GM23338 (cell line): ENCODE measurements at regions not wholly inside any gene's neighbourhood (a gene's known extent, or its start where the extent isn't known, plus 50 kb on each side); places are given as distances from the start of the nearest gene placed in this dataset.

ENCODE experiments used
- ATAC-seq: fragments of 200-7000 bp; cut with Tn5 transposase; 3 replicates; pipeline ENCODE4 v1.9.1; 2020
- DNase-seq: peaks from one replicate; pipeline ENCODE4 v3.0.0-alpha.2; 2015; ENCODE audit warnings: low spot score
- H2AFZ ChIP-seq: fragments of 200-600 bp; sonication (generic); 2 replicates; pipeline ENCODE4 v1.8.0; 2016; ENCODE audit warnings: antibody characterized with exemption, mild to moderate bottlenecking, moderate library complexity
- H3F3A ChIP-seq: fragments of 200-600 bp; sonication (generic); replicated peaks from 2 replicates; pipeline ENCODE4 v1.8.0; 2017; ENCODE audit warnings: antibody characterized with exemption, mixed run types, low read depth
- H3K27ac ChIP-seq: fragments of 200-600 bp; sonication (generic); 2 replicates; pipeline ENCODE4 v1.6.1; 2016; ENCODE audit warnings: low read depth
- H3K27me3 ChIP-seq: fragments of 200-600 bp; sonication (generic); 2 replicates; pipeline ENCODE4 v1.8.0; 2016; ENCODE audit warnings: mild to moderate bottlenecking, mixed run types, moderate library complexity; ENCODE audit not compliant: insufficient read depth
- H3K36me3 ChIP-seq: fragments of 200-600 bp; sonication (generic); 2 replicates; pipeline ENCODE4 v1.8.0; 2016; ENCODE audit warnings: mild to moderate bottlenecking; ENCODE audit not compliant: insufficient read depth
- H3K4me1 ChIP-seq: fragments of 200-600 bp; sonication (generic); 2 replicates; pipeline ENCODE4 v1.8.0; 2016; ENCODE audit warnings: mild to moderate bottlenecking, moderate library complexity; ENCODE audit not compliant: insufficient read depth
- H3K4me2 ChIP-seq: fragments of 200-600 bp; sonication (generic); 2 replicates; pipeline ENCODE4 v1.7.1; 2017; ENCODE audit warnings: mixed run types
- H3K4me3 ChIP-seq: fragments of 200-600 bp; sonication (generic); 2 replicates; pipeline ENCODE4 v1.6.1; 2016; ENCODE audit warnings: mixed run types
- H3K79me2 ChIP-seq: fragments of 200-600 bp; sonication (generic); replicated peaks from 2 replicates; pipeline ENCODE4 v1.8.0; 2017; ENCODE audit warnings: mild to moderate bottlenecking; ENCODE audit not compliant: insufficient read depth
- H3K9me2 ChIP-seq: fragments of 200-600 bp; sonication (generic); 2 replicates; pipeline ENCODE4 v1.8.0; 2017; ENCODE audit not compliant: insufficient read depth
- H4K20me1 ChIP-seq: fragments of 200-600 bp; sonication (generic); replicated peaks from 2 replicates; pipeline ENCODE4 v1.8.0; 2017; ENCODE audit warnings: mild to moderate bottlenecking; ENCODE audit not compliant: insufficient read depth
- H3K27ac Mint-ChIP-seq: 2 replicates; pipeline ENCODE4 v1.8.0; 2020; ENCODE audit warnings: inconsistent platforms, mild to moderate bottlenecking, moderate library complexity, mixed read lengths
- H3K27me3 Mint-ChIP-seq: 3 replicates; pipeline ENCODE4 v1.8.0; 2022; ENCODE audit warnings: low read depth, mild to moderate bottlenecking, moderate library complexity, mixed read lengths, inconsistent platforms; ENCODE audit not compliant: insufficient read depth, poor library complexity
- H3K36me3 Mint-ChIP-seq: 3 replicates; pipeline ENCODE4 v1.8.0; 2021; ENCODE audit warnings: low read depth, mild to moderate bottlenecking, inconsistent platforms, moderate library complexity, mixed read lengths
- H3K4me1 Mint-ChIP-seq: 3 replicates; pipeline ENCODE4 v1.8.0; 2020; ENCODE audit warnings: mild to moderate bottlenecking, inconsistent platforms, mixed read lengths
- H3K4me3 Mint-ChIP-seq: 3 replicates; pipeline ENCODE4 v1.8.0; 2021; ENCODE audit warnings: moderate library complexity, mild to moderate bottlenecking, inconsistent platforms, mixed read lengths
- H3K9me3 Mint-ChIP-seq: 3 replicates; pipeline ENCODE4 v1.8.0; 2020; ENCODE audit warnings: moderate library complexity, mild to moderate bottlenecking, inconsistent platforms, mixed read lengths
- CREB1 ChIP-seq: fragments of 250-450 bp; sonication (Bioruptor Pico); IDR thresholded peaks from 2 replicates; pipeline ENCODE4 v1.5.0; 2020; ENCODE audit warnings: low read depth, mild to moderate bottlenecking, moderate library complexity
- EZH2 ChIP-seq: fragments of 200-600 bp; sonication (generic); IDR thresholded peaks from one replicate; pipeline ENCODE4 v1.8.0; 2017; ENCODE audit warnings: antibody characterized with exemption, mild to moderate bottlenecking, low read depth; ENCODE audit not compliant: unreplicated experiment
- EZH2phosphoT487 ChIP-seq: fragments of 200-600 bp; sonication (generic); IDR thresholded peaks from one replicate; pipeline ENCODE4 v1.8.1; 2018; ENCODE audit warnings: antibody characterized with exemption; ENCODE audit not compliant: unreplicated experiment
- JUNB ChIP-seq: IDR thresholded peaks from one replicate; pipeline ENCODE4 v1.6.1; 2016; ENCODE audit warnings: antibody characterized with exemption; ENCODE audit not compliant: unreplicated experiment
- NANOG ChIP-seq: IDR thresholded peaks from 2 replicates; pipeline ENCODE4 v1.6.1; 2016; ENCODE audit warnings: antibody characterized with exemption, borderline replicate concordance
- POLR2AphosphoS5 ChIP-seq: IDR thresholded peaks from 2 replicates; pipeline ENCODE4 v1.6.1; 2016; ENCODE audit warnings: antibody characterized with exemption, low read depth
- STAT1 ChIP-seq: IDR thresholded peaks from one replicate; pipeline ENCODE4 v1.6.1; 2016; ENCODE audit warnings: antibody characterized with exemption; ENCODE audit not compliant: unreplicated experiment
- ZNF114 ChIP-seq: fragments of 250-450 bp; sonication (Bioruptor Pico); IDR thresholded peaks from 2 replicates; pipeline ENCODE4 v1.5.0; 2020; ENCODE audit warnings: mild to moderate bottlenecking, moderate library complexity
- ZNF331 ChIP-seq: fragments of 250-450 bp; sonication (Bioruptor Pico); IDR thresholded peaks from 2 replicates; pipeline ENCODE4 v1.5.0; 2020; ENCODE audit warnings: low read depth, mild to moderate bottlenecking, moderate library complexity
- TF ChIP-seq, protein P1 (sequence below): IDR thresholded peaks from 2 replicates; pipeline ENCODE4 v1.6.1; 2016; ENCODE audit warnings: antibody characterized with exemption
- TF ChIP-seq, protein P2 (sequence below): IDR thresholded peaks from one replicate; pipeline ENCODE4 v1.6.1; 2018; ENCODE audit warnings: antibody characterized with exemption; ENCODE audit not compliant: unreplicated experiment

DNA sequence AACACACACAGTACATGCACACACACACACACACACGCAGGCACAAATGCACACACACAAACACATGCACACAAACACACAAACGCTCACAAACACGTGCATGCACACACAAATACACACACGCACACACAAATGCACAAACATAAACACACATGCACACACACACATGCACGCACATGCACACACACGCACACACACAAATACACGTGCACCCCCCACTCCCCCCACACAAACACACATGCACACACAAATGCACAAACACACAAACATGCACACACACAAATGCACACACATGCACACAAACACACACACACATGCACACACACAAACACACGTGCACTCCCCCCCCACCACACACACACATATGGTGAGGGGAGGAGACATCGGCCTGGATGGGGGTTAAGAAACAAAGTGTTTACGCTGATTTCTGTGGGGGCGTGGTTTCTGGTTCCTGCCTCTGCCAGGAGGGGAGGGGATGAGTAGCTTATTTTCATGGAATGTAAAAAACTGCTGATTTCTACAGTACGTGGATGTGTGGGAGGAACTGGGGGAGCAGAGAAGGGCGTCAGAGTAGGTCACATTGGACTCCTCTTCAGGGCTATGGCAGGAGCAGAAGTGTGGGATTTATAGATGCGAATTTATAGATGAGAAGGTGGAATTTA, 607.2 kb downstream of the QKI start:
- H3K9me3 Mint-ChIP-seq, result no peaks in the 10 kb centered on the region; the same call in 1 of the 3 replicates
- no peaks in the 10 kb centered on the region; the same call in 2 of the 3 replicates for H3K4me1 Mint-ChIP-seq
- Histone ChIP-seq H3K79me2 (no peaks in the 10 kb centered on the region), H3F3A (no peaks in the 10 kb centered on the region), H2AFZ (no peak overlapping the region), H3K27me3 (no peaks in the 10 kb centered on the region), H3K36me3 (no peaks in the 10 kb centered on the region), H3K4me2 (no peak overlapping the region), H3K27ac (no peak overlapping the region), H3K9me2 (0 out of 2 replicates have a peak, but pooled peaks cover 5% of the 10 kb centered on the region), H4K20me1 (no peaks in the 10 kb centered on the region), H3K4me1 (no peaks in the 10 kb centered on the region), H3K4me3 (no peak overlapping the region)
- no peak for ATAC-seq
- H3K27ac Mint-ChIP-seq, result no peak overlapping the region
- DNase-seq, result peak; percentile 7
- peaks cover 16% of the 10 kb centered on the region for H3K27me3 Mint-ChIP-seq
- H3K36me3 Mint-ChIP-seq, result no peaks in the 10 kb centered on the region
- TF ChIP-seq, protein P1, sequence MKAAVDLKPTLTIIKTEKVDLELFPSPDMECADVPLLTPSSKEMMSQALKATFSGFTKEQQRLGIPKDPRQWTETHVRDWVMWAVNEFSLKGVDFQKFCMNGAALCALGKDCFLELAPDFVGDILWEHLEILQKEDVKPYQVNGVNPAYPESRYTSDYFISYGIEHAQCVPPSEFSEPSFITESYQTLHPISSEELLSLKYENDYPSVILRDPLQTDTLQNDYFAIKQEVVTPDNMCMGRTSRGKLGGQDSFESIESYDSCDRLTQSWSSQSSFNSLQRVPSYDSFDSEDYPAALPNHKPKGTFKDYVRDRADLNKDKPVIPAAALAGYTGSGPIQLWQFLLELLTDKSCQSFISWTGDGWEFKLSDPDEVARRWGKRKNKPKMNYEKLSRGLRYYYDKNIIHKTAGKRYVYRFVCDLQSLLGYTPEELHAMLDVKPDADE, result no peak
- TF ChIP-seq POLR2AphosphoS5, result no peak
- no peak for TF ChIP-seq JUNB
- TF ChIP-seq ZNF114, result no peak
- TF ChIP-seq, protein P2, sequence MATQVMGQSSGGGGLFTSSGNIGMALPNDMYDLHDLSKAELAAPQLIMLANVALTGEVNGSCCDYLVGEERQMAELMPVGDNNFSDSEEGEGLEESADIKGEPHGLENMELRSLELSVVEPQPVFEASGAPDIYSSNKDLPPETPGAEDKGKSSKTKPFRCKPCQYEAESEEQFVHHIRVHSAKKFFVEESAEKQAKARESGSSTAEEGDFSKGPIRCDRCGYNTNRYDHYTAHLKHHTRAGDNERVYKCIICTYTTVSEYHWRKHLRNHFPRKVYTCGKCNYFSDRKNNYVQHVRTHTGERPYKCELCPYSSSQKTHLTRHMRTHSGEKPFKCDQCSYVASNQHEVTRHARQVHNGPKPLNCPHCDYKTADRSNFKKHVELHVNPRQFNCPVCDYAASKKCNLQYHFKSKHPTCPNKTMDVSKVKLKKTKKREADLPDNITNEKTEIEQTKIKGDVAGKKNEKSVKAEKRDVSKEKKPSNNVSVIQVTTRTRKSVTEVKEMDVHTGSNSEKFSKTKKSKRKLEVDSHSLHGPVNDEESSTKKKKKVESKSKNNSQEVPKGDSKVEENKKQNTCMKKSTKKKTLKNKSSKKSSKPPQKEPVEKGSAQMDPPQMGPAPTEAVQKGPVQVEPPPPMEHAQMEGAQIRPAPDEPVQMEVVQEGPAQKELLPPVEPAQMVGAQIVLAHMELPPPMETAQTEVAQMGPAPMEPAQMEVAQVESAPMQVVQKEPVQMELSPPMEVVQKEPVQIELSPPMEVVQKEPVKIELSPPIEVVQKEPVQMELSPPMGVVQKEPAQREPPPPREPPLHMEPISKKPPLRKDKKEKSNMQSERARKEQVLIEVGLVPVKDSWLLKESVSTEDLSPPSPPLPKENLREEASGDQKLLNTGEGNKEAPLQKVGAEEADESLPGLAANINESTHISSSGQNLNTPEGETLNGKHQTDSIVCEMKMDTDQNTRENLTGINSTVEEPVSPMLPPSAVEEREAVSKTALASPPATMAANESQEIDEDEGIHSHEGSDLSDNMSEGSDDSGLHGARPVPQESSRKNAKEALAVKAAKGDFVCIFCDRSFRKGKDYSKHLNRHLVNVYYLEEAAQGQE, result no peak
- TF ChIP-seq CREB1 (CRISPR knock-in tag), result no peak
- no peak for TF ChIP-seq STAT1
- TF ChIP-seq ZNF331 (CRISPR knock-in tag), result no peak
- TF ChIP-seq NANOG, result no peak
- no peak for TF ChIP-seq EZH2
- no peak overlapping the region for H3K4me3 Mint-ChIP-seq

DNA sequence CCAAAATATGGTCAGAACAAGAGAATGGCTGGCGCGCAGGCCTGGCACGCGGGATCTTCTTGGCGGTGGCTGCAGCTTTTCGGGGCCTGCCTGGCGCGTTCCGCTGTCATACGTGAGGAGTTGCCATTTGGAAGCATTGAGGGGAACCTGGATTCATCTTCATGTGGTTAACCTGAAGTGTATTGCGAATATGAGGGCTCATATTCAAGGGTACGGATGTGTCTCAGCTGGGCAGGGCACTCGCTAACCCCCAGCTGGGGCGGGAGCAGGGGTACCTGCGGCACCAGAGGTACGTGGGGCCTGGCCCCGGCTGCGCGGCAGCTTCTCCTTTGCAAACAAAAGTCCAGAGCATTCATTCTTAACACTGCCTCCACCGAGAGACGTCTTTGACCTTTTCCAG, 605.6 kb downstream of the QKI start:
- Histone ChIP-seq H2AFZ (0 out of 2 replicates have a peak overlapping the region, but pooled peaks have one; percentile 5), H3K36me3 (no peaks in the 10 kb centered on the region), H3K4me3 (no peak overlapping the region), H3K27ac (no peak overlapping the region), H3K27me3 (no peaks in the 10 kb centered on the region), H3F3A (no peaks in the 10 kb centered on the region), H4K20me1 (no peaks in the 10 kb centered on the region), H3K9me2 (0 out of 2 replicates have a peak, but pooled peaks cover 5% of the 10 kb centered on the region), H3K4me1 (no peaks in the 10 kb centered on the region), H3K79me2 (no peaks in the 10 kb centered on the region), H3K4me2 (no peak overlapping the region)
- Mint-ChIP-seq H3K9me3 (no peaks in the 10 kb centered on the region; the same call in 1 of the 3 replicates), H3K27ac (no peak overlapping the region), H3K4me1 (peaks cover 7% of the 10 kb centered on the region), H3K36me3 (no peaks in the 10 kb centered on the region), H3K27me3 (peaks cover 14% of the 10 kb centered on the region), H3K4me3 (no peak overlapping the region)
- no peak for TF ChIP-seq EZH2phosphoT487
- ATAC-seq (no peak), DNase-seq (no peak)
